ENCODE measurements at regions not wholly inside any gene's neighbourhood (a gene's known extent, or its start where the extent isn't known, plus 50 kb on each side); places are given as distances from the start of the nearest gene placed in this dataset.

GRCh38 chr13:104297075-104297474 is 1230.9 kb upstream of the SLC10A2 start:
- no peaks in the 10 kb centered on the region for H3K4me1 ChIP-seq
- H3K4me3 ChIP-seq = no peak overlapping the region
- H3K9me3 ChIP-seq = no peaks in the 10 kb centered on the region
- no peak for DNase-seq (ENCODE audit: low spot score in 2 of 2)
- no peaks in the 10 kb centered on the region for H3K27me3 ChIP-seq
- TF ChIP-seq CTCF (IDR thresholded peaks at IDR 0.05) = no peak
- intact Hi-C loops (cut with DNase I) = no loop called here
- H3K36me3 ChIP-seq = no peaks in the 10 kb centered on the region
- H3K27ac ChIP-seq = no peak overlapping the region

GRCh38 chr13:104296286-104296685 is 1230.1 kb upstream of the SLC10A2 start:
- intact Hi-C loops (cut with DNase I) = no loop called here
- TF ChIP-seq CTCF (IDR thresholded peaks at IDR 0.05) = no peak
- Histone ChIP-seq H3K27me3 (no peaks in the 10 kb centered on the region), H3K9me3 (no peaks in the 10 kb centered on the region), H3K36me3 (no peaks in the 10 kb centered on the region), H3K4me1 (no peaks in the 10 kb centered on the region), H3K27ac (no peak overlapping the region), H3K4me3 (no peak overlapping the region)
- DNase-seq (ENCODE audit: low spot score in 2 of 2) = no peak

- intact Hi-C loops (cut with DNase I) = no loop called here
- no peak for TF ChIP-seq CTCF (IDR thresholded peaks at IDR 0.05)
Observed at GRCh38 chr13:104295537-104295936, 1229.3 kb upstream of the SLC10A2 start.

GRCh38 chr13:104289400-104289799 is 1223.2 kb upstream of the SLC10A2 start:
- intact Hi-C loops (cut with DNase I) = no loop called here
- no peak for TF ChIP-seq CTCF (IDR thresholded peaks at IDR 0.05)

More at GRCh38 chr13:104295537-104295936, 1229.3 kb upstream of the SLC10A2 start:
- Histone ChIP-seq H3K27ac (no peak overlapping the region), H3K36me3 (no peaks in the 10 kb centered on the region), H3K9me3 (no peaks in the 10 kb centered on the region), H3K4me3 (no peak overlapping the region), H3K4me1 (no peaks in the 10 kb centered on the region), H3K27me3 (no peaks in the 10 kb centered on the region)
- no peak for DNase-seq (ENCODE audit: low spot score in 2 of 2)

GRCh38 chr13:104288496-104288895 is 1222.3 kb upstream of the SLC10A2 start:
- H3K27ac ChIP-seq = no peak overlapping the region
- no peaks in the 10 kb centered on the region for H3K27me3 ChIP-seq
- no peak for DNase-seq (ENCODE audit: low spot score in 2 of 2)
- no peak for TF ChIP-seq CTCF (IDR thresholded peaks at IDR 0.05)
- H3K4me3 ChIP-seq = no peak overlapping the region
- no peaks in the 10 kb centered on the region for H3K36me3 ChIP-seq
- intact Hi-C loops (cut with DNase I) = no loop called here
- H3K4me1 ChIP-seq = no peaks in the 10 kb centered on the region
- no peaks in the 10 kb centered on the region for H3K9me3 ChIP-seq

More at GRCh38 chr13:104289400-104289799, 1223.2 kb upstream of the SLC10A2 start:
- Histone ChIP-seq H3K36me3 (no peaks in the 10 kb centered on the region), H3K9me3 (no peaks in the 10 kb centered on the region), H3K27ac (no peak overlapping the region), H3K27me3 (no peaks in the 10 kb centered on the region), H3K4me1 (no peaks in the 10 kb centered on the region), H3K4me3 (no peak overlapping the region)
- DNase-seq (ENCODE audit: low spot score in 2 of 2) = no peak

Data from ascending aorta (tissue), 2 donors.